ENCODE measurements at regions not wholly inside any gene's neighbourhood (a gene's known extent, or its start where the extent isn't known, plus 50 kb on each side); places are given as distances from the start of the nearest gene placed in this dataset.
A peak's percentile ranks its signal among the peaks of the same experiment; 100 is the strongest.

DNA sequence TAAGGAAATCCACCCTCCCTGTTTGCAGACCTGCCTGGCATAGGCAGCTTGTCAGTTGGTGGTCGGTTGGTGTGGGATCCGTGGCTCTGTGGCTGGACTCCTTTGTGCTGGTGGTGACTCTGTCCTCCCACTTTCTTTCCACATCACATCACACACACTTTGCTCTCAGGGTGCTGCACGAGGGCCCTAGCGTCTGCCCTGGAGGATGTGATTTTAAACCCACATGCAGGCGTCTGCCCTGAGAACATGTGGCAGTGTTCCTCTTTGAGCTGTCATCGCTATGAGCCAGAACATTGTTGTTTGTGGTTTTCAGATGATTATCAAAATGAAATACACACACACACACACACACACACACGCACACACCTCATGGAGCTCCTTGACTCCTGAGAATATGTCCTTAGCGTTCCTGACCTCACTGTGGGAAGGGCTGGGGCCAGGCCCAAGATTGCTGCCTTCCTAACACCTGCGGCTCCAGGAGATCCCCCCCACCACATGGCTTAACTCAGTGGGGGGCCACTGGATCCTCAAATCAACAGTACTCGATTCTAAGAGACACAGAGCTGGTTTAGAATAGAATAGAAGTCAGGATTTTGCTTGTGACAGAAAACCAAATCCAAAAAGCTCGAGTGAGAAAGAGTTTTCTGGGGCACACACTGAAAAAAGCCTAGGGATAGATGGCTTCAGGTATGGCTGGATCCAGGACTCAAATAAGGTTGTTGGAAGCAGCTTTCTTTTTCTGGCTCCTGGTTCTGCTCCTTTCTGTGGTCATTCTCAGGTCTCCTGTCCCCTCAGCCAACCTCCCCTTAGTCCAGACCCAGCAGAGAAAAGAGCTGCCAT is 54.8 kb downstream of the RTP5 start:
- no peak for DNase-seq

DNA sequence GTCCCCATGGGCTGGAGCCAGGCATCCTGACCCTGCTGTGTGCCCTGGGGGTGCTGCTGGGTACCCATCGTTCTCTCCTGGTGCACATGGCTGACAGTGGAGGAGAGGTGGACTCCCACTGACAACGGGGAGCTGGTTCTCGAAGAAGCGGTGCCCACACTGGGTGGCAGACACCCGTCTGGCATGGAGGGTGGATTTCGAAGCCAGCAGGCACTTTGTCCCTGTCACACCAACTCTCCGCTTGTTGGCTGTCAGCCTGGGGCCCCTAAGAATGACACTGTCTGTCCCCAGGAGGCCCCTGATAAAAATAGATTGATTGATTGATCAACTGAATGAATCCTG is 55.4 kb downstream of the RTP5 start:
- no peak for DNase-seq

DNA sequence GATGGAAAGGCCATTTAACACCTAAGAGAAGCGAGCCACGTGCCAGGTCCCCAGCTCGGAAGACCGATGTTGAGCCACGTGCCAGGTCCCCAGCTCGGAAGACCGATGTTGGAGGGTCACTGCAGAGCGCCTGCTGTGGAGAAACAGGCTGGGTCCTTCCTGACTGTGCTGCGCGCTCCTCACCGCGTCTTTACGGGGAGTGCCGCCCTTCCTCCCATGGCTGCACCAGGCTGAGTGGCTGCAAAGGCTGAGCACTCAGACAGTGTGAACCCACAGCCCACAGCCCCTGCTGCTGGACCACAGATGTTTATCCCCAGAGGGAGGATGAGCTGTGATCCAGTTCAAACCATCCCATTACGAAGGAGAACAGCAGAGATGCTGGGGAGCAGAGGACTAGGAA is 55.7 kb downstream of the RTP5 start:
- DNase-seq: no peak

DNA sequence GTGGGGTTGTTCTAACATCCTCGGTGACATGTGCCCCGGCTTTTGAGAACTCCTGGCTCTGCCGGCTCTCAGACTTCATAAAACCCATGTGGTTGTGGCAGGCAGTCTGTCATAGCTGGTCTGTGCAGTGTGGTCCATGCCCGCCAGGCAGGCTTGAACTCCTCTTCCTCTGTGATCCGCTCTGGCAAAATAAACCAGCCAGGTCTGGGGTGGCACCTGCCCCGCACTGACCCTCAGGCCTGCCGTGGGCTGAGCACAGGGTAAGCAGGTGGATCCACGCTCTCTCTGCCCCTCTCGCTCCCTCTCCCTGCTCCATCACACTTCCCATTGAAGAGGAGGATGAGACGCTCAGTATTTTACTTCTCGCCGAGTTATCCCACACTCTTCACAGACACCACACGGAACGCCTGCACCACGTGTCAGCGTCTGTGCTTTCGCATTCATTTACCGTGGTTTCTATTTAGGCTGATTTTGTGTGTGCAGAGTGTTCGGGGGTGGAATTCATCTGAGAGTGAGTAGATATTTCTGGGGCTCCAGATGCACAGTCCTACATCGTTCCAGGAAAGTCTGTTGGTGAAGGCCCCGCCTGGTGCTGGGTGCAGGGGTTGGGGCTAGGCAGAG is 56.4 kb downstream of the RTP5 start:
- no peak for DNase-seq

DNA sequence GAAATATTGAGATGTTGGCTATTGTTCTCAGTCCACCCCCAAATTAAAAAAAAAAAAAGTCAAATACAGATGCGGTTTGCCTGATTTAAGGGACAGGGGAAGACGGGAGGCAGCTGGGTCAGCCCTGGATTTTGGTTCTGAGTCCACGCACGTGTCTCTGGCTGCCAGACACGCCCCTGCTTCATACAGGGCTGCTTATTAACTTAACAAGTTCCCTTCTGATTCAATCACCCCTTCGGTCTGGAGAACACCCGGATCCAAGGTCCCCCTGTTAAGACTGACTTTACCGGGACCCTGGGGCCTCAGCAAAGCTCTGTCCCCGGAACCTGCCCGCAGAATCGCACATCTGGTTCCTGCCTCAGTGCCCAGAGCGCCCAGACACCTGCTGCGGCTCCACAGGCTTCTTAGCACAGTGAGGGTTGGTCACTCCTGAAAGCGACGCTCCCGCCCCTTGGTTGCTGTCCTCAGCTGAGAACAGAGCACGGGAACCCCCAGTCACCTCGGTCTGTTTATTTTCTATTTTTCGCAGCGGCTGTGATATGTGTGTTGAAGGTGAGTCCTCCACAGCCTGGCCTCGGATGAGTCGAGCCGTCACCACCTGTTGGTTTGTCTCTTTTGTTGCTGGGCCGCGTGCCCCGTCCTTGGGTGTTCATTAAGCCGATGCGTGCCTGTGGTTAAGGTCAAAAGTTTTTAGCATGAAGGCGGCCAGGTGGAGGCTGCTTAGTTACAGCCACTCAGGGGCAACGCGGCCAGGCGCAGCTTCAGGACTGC is 57.2 kb downstream of the RTP5 start:
- no peak for DNase-seq

DNA sequence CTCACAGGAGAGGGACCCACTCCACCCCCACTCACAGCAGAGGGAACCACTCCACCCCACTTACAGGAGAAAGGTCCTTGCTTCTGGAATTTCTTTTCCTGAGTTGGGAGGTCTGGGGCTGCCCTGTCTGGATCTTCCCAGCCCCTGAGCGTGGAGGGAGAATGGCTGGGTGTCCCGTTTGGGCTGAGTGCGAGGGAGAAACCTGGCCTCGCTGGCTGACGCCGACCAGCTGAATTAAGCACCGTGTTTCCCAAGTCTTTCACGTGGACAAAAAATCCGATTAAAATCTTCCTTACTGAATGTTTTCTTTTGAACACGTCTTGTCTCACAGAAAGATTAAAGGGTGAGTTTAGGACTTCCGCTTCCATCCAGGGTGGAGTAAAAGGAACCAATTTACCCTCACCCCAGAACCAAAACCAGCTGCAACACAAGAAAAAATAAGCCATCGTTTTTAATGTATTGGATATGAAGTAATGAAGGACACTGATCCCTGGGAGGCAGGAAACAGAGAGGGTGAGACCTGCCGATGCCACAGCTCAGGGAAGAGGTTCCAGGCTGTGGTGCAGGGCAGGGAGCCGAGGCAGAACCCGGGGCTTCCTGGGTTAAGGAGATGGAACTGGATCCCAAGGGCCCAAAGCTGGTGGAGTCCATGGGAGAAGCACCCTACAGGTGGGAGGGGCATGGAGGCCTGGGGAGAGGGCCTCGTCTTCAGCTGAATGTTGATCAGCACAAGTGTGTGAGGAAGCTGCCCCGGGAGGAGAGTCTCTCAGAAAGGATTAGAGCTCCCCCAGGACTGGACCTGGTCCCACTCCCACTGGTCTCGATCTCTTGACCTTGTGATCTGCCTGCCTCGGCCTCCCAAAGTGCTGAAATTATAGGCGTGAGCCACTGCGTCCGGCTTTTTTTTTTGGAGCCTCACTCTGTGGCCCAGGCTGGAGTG is 60.3 kb downstream of the RTP5 start:
- peak; percentile 47 for DNase-seq

DNA sequence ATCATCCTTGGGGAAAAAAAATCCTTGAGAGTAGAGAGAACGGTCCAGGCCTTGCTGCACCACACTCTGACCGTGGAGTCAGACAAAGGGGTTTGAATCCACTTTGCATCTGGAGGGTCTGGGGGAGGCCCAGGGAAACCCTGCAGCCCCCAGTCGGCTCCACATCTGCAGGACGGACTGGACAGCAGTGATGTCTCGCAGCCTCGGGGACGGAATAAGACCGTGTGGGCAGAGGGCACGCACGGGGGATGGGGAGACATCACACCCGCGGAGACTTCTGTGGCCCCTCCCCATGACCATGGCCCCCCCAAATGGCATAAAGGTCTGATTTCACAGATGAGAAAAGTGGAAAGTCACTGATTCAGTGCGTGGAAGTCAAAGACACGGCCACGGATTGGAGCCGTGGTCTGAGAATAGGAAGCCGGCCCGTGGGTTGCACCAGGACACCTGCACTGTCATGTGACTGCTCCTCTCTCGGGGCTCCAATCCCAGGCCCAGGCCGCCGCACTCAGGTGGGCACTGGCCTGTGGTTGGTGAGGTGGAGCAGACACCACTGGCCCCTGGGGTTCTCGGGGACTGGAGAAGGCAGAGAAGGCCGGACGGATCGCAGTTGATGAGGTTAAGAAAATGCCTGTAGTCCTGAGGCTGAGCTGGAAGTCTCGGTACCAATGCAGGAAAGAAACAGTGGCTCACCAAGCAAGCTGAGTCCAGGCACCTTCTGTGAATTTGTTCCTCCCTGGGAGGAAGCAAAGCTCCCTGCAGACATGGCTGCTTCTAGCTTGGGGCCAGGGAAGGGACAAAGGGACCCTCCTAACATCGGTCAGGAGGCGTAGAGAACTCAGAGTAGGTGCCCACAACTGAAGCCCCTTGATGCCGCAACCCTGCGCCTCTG is 61.8 kb downstream of the RTP5 start:
- DNase-seq: peak; percentile 49

DNA sequence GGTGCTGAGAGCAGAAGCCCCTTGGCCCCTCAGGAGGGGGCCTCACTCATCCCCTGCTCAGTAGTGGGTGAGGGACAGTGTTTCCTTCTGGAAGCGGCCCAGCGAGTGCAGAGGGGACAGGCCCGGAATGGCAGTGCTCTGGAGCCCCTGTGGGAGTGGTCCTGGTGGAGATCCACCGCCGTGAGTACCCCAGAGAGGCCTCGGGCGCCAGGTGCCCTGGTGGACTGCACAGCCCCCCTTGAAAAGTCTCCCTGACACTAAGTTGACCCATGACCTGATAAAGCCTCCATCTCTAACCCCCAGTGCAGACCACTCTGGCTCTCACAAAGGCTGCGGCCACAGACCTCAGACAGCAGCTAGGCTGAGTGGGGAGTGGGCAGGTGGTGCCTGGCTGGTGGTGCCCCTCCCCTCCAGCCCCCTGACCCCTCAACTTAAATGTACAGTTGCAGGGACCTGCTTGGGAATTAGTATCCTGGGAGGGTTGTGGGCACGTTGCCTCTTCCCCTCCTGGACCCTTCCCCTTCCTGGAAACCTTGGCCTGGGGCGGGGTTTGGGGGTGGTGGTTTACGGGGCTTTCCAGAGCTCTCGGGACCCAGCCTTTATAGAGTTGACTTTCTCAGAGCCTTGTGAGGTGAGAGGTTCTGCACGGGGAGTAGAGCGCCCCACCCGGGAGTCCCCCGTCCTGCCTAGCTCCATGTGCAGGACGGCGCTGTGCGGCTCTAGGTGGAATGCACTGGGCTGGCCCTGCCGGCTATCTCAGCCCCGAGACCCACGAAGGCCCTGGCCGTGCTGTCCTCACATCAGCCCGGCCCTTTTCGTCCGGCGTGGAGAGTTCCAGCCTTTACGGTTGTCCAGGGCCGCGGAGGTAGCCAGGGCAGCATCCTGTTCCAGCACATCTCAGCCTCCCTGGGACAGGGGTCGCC is 62.7 kb downstream of the RTP5 start:
- no peak for DNase-seq

DNA sequence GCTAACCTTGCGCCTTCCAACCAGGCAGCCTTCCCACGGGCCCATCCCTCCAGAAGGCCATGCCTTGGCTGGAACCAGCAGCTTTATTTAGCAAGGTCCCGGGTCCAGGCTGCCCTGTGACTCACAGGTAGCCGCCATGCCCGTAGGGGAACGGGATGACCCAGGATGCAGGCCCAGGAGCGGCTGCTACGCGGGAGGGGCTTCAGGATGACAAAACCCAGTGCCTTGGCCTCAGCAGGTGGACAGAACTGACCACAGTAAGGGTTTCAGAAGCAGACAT is 63.3 kb downstream of the RTP5 start:
- no peak for DNase-seq

DNA sequence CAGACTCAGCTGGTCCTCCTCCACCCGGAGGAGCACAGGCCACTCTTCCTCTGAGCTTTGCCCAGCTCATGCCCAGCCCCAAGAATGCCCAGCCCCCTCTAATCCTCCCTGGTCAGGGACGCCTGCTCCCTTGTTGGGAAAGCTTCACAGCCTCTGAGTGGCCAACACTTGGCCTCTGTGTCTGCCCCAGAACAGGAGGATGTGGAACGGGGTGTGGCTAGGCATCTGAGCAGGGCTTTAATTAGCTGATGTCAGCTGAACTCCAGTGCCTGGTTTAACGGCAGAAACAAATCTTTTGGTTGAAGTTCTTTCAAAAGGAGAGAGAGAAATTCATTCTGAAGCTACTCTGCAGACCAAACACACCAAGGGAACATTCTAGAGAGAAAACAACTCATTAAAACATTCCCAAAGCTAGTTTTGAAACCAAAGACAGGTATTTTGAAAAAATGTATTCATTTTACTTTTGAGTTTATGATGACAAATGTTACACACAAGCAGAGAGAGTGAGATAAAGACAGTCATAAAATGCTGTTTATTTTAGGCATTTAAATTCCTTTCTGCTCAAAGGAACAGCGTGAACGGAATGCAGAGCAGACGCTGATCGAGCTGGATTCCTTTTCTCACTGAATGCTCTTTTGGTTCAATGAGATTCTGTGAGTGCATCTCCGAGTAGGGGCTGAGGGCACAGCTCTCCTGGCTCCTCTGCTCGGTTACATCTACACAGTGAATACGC is 63.8 kb downstream of the RTP5 start:
- DNase-seq: no peak

DNA sequence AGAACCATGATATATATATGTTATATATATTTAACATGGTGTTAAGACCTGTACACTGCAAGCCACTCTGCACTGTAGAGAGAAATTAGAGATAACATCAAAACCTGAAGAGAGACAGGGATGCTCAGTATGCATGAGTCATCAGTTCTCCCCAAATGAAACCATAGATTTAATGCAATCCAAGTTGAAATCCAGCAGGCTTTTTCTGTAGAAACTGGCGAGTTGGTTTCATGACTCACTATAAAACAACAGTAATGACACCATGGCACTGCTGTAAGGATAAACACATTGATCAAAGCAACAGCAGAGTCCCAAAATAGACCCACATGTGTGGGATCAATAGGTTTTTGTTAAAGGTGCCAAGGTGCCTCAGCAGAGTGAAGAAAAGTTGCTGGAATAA is 65.8 kb downstream of the RTP5 start:
- no peak for DNase-seq

DNA sequence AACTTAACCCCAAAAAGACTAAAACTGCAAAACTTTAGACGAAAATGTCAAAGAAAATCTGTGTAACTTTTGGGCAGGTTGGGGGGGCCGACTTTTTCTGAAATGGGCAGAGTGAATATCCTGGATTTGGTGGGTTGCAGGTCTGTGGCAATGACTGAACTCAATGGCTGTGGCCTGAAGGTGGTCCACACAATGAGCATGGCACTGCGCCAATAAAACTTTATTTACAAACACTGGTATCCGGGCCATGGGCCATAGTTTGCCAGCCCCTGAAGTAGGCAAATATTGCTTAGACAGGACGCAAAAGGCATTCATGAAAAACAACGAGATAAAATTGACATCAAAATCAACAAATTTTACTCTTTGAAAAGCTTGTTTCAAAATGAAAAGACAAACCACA is 66.2 kb downstream of the RTP5 start:
- DNase-seq: peak; percentile 22

DNA sequence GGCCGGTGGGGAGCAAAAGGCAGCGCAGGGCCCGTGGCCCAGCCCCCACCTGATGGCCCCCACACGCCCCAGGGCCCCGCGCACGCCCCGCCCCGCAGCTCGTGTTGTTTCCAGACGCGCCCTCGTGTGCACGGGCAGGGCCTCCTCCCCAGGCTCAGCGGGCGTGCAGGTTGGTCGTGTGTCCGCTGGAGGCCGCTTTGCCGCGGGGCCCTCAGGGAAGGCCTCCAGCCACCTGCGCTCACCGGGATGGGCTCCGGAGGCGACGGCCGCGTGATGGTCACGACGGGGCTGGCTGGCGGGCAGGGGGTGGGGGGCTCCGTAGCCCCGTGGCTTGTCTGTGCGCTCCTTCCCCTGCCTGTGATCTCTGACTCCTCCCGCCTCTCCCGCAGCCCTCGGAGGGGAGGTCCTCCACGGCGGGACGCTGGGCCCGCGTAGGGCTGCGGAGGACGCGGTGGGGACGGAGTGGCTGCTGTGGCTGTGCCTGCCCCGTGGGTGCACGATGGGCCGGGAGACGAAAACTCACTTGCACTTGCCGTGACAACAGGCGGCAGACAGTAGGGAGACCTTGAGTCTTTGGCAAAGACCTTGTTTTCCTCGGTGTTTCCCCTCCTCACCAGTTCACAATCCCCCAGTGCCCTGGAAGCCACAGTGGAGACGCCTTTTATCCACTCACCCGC is 67.1 kb downstream of the RTP5 start:
- peak; percentile 42 for DNase-seq

DNA sequence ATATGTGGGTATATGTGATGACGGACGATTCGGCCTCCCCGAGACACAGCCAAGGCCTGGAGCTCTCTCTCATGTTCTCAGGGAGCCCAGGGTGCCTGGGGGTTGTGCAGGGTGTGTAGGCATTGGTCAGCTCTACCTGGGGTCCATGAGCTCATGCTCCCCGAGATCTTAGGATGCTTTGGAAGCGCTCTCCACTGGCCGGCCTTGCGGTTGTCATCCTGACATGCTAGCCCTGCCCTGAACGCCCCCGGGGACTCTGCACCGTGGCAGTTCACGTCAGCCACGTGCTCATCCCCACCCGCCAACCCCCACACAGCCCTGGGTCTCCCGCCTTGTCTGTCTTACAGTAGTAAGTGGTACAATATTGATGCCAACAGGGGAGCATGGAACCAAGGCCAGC is 67.8 kb downstream of the RTP5 start:
- peak; percentile 25 for DNase-seq

DNA sequence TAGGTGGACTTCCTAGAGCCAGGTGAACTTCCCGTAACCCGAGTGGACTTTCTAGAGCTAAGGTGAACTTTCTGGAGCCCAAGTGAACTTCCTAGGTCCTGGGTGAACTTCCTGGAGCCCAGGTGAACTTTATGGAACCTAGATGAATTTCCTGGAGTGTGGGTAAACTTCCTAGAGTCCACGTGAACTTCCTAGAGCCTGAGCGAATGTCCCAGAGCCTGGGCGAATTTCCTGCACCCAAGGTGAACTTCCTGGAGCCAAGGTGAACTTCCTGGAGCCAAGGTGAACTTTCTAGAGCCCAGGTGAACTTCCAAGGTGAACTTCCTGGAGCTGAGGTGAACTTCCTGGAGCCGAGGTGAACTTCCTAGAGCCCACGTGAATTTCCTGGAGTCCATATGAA is 70.0 kb downstream of the RTP5 start:
- DNase-seq: no peak

DNA sequence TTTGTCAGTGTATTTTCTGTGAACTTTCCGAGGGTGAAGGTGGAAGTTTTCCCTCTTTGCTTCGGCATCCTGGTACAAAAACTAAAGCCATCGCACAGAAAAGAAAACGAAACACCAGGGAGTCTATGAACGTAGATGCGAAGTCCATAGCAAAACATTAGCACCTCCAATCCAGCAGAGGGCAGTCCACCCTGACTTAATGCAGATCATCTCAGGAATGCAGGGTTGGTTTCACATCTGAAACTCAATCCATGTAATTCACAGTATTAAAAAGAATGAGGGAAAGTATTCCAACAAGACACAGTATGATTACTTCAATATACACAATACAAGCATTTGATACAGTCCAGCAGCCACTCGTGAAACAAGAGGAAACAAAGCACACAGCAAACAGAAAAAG is 70.8 kb downstream of the RTP5 start:
- no peak for DNase-seq

DNA sequence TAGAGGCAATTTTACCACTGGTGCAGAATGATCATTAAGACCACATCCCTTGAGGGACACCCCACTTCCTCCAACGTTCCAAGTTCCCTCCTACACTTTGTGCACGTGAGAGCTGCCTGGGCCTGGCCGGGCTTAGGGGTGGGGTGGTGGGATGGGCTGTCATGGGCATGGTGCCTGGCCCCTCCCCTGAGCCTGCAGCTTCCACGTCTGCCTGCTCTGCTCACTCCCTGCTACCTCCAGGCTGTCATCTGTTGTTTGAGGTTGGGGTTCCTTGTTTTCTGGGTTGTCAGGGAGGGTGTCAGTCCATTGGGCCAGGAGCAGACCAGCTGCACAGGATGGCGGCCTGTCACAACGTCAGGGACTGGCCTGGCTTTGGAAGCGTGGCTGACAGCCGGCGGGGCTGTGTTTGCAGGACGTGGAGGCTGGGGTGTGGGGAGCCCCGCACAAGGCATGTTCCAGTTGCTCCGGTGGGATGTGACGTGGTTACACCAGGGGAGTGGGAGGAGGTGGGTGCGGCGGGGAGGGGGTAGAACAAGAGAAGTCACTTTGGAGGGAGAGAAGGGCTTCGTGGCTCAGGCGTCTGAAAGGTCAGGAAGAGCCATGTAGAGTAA is 72.3 kb downstream of the RTP5 start:
- peak; percentile 45 for DNase-seq

DNA sequence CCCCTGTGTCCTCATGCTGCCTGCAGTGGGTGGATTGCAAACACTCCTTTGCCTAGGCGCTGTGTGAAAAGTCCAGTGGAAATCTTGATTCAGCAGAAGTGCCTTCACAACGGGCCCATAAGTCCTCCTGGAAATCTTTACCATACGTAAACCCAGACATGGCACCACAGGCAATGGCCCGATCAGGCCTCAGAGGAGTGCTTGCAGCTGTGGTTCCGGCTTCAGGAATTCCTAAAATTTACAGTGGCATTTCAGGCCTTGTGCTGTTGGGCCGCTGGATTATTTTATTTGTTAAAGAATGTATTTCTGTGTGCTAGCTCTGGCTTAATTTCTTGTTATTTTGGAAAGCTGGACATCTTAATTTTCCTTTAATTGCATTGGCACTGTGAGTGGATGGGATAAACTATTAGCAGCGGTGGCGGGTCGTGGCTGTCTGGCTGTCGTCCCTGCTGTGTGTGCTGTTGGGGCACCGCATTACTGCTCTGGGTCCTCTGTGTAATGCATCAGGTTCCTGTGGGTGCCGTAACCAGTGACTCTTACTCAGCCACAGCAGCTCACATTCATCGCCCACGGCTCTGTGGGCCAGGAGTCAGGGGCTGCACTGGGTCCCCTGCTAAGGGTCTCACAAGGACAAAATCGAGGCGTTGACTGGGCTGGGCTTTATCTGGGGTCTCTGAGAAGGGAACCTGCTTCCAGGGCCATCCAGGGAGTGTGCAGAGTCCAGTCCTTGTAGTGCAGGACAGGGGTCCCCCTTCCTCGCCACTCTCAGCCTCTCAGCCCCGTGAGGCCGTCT is 73.1 kb downstream of the RTP5 start:
- DNase-seq: no peak
